ENCODE measurements at regions not wholly inside any gene's neighbourhood (a gene's known extent, or its start where the extent isn't known, plus 50 kb on each side); places are given as distances from the start of the nearest gene placed in this dataset.
"Not testable (repeated sequence)": the region's sequence is repeated elsewhere in the genome, so short reads cannot be mapped to it uniquely, and the experiment has no call there.

GRCh38 chr3:14252321-14253021, 73.9 kb downstream of the LSM3 start:
- no peak for DNase-seq (ENCODE audit: low spot score)

- DNase-seq (ENCODE audit: low spot score) = peak; percentile 39
These were observed 74.5 kb downstream of the LSM3 start for GRCh38 chr3:14253022-14253706.

- no peak for DNase-seq (ENCODE audit: low spot score)
These were observed 75.2 kb downstream of the LSM3 start for GRCh38 chr3:14253707-14254382.

- no peak for DNase-seq (ENCODE audit: low spot score)
These were observed 76.4 kb downstream of the LSM3 start for GRCh38 chr3:14254812-14255702.

GRCh38 chr3:14256046-14256445, 77.4 kb downstream of the LSM3 start:
- no peak for DNase-seq (ENCODE audit: low spot score)

GRCh38 chr3:14256561-14257342, 78.1 kb downstream of the LSM3 start:
- no peak for DNase-seq (ENCODE audit: low spot score)

- no peak for DNase-seq (ENCODE audit: low spot score)
These were observed 80.6 kb downstream of the LSM3 start for GRCh38 chr3:14258906-14259904.

- DNase-seq (ENCODE audit: low spot score) = no peak
These were observed 81.8 kb downstream of the LSM3 start for GRCh38 chr3:14260463-14260862.

- DNase-seq (ENCODE audit: low spot score) = peak; percentile 84
These were observed 82.6 kb downstream of the LSM3 start for GRCh38 chr3:14261229-14261628.

GRCh38 chr3:14262212-14262611, 83.6 kb downstream of the LSM3 start:
- no peak for DNase-seq (ENCODE audit: low spot score)

- no peak for DNase-seq (ENCODE audit: low spot score)
These were observed 84.2 kb downstream of the LSM3 start for GRCh38 chr3:14262867-14263266.

GRCh38 chr3:14263317-14264005, 84.8 kb downstream of the LSM3 start:
- no peak for DNase-seq (ENCODE audit: low spot score)

- DNase-seq (ENCODE audit: low spot score) = no peak
These were observed 86.8 kb downstream of the LSM3 start for GRCh38 chr3:14265246-14265962.

GRCh38 chr3:14266361-14266760, 87.7 kb downstream of the LSM3 start:
- DNase-seq (ENCODE audit: low spot score) = peak; percentile 58

- DNase-seq (ENCODE audit: low spot score) = no peak
These were observed 89.4 kb downstream of the LSM3 start for GRCh38 chr3:14267976-14268375.

- DNase-seq (ENCODE audit: low spot score) = no peak
These were observed 90.3 kb downstream of the LSM3 start for GRCh38 chr3:14268897-14269296.

- not testable (repeated sequence) for DNase-seq (ENCODE audit: low spot score)
These were observed 93.7 kb downstream of the LSM3 start for GRCh38 chr3:14272041-14272958.
